SK-N-SH treated with all-trans-retinoic acid at 6 μM for 48 hours (cell line): ENCODE measurements at regions not wholly inside any gene's neighbourhood (a gene's known extent, or its start where the extent isn't known, plus 50 kb on each side); places are given as distances from the start of the nearest gene placed in this dataset.

ENCODE experiments used
- ARNTL ChIP-seq: fragments of 450-650 bp; formaldehyde crosslinking; IDR thresholded peaks from 2 replicates; pipeline ENCODE4 v1.5.0; 2020; ENCODE audit warnings: low read depth, mild to moderate bottlenecking, moderate library complexity, borderline replicate concordance
- BACH2 ChIP-seq: fragments of 250-450 bp; sonication (Bioruptor Pico); IDR thresholded peaks from 2 replicates; pipeline ENCODE4 v1.9.0; 2021; ENCODE audit warnings: mild to moderate bottlenecking, borderline replicate concordance
- PATZ1 ChIP-seq: fragments of 250-450 bp; sonication (Bioruptor Pico); IDR thresholded peaks from 2 replicates; pipeline ENCODE4 v1.8.0; 2020; ENCODE audit warnings: mild to moderate bottlenecking, moderate library complexity, borderline replicate concordance
- RARB ChIP-seq: fragments of 250-450 bp; sonication (Bioruptor Pico); IDR thresholded peaks from 2 replicates; pipeline ENCODE4 v1.8.0; 2021; ENCODE audit warnings: mild to moderate bottlenecking, moderate library complexity
- TSHZ2 ChIP-seq: fragments of 250-450 bp; sonication (Bioruptor Pico); IDR thresholded peaks from 2 replicates; pipeline ENCODE4 v1.5.0; 2020; ENCODE audit warnings: mild to moderate bottlenecking, moderate library complexity
- ZC3H10 ChIP-seq: fragments of 250-450 bp; sonication (Bioruptor Pico); IDR thresholded peaks from 2 replicates; pipeline ENCODE4 v1.5.1; 2021; ENCODE audit warnings: mild to moderate bottlenecking, moderate library complexity
- ZFP30 ChIP-seq: fragments of 450-650 bp; formaldehyde crosslinking; IDR thresholded peaks from 2 replicates; pipeline ENCODE4 v1.5.0; 2022; ENCODE audit warnings: mild to moderate bottlenecking, moderate library complexity
- ZNF8 ChIP-seq: fragments of 450-650 bp; formaldehyde crosslinking; IDR thresholded peaks from 2 replicates; pipeline ENCODE4 v1.5.0; 2020; ENCODE audit warnings: mild to moderate bottlenecking, moderate library complexity
- TF ChIP-seq, protein P1 (sequence below): fragments of 250-450 bp; sonication (Bioruptor Pico); IDR thresholded peaks from 2 replicates; pipeline ENCODE4 v1.8.0; 2021; ENCODE audit warnings: low read depth, mild to moderate bottlenecking, moderate library complexity, borderline replicate concordance

- TF ChIP-seq ZFP30 (CRISPR knock-in tag) (no peak), PATZ1 (CRISPR knock-in tag) (no peak), BACH2 (CRISPR knock-in tag) (no peak), TSHZ2 (CRISPR knock-in tag) (no peak), RARB (CRISPR knock-in tag) (no peak), ARNTL (CRISPR knock-in tag) (no peak), ZNF8 (CRISPR knock-in tag) (no peak), ZC3H10 (CRISPR knock-in tag) (no peak)
- TF ChIP-seq, protein P1, sequence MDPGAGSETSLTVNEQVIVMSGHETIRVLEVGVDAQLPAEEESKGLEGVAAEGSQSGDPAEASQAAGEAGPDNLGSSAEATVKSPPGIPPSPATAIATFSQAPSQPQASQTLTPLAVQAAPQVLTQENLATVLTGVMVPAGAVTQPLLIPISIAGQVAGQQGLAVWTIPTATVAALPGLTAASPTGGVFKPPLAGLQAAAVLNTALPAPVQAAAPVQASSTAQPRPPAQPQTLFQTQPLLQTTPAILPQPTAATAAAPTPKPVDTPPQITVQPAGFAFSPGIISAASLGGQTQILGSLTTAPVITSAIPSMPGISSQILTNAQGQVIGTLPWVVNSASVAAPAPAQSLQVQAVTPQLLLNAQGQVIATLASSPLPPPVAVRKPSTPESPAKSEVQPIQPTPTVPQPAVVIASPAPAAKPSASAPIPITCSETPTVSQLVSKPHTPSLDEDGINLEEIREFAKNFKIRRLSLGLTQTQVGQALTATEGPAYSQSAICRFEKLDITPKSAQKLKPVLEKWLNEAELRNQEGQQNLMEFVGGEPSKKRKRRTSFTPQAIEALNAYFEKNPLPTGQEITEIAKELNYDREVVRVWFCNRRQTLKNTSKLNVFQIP (CRISPR knock-in tag): no peak
Observed at GRCh38 chr11:42958635-42959034, 353.2 kb upstream of the API5 start.
